ENCODE measurements at regions not wholly inside any gene's neighbourhood (a gene's known extent, or its start where the extent isn't known, plus 50 kb on each side); places are given as distances from the start of the nearest gene placed in this dataset.

GRCh38 chr16:65728652-65729051 lies 606.8 kb upstream of the CDH11 start:
- Histone ChIP-seq H3K23ac (ENCODE audit: low read depth, low read length) (no peak overlapping the region), H3K4me3 (ENCODE audit: insufficient read depth, low read depth, low read length) (no peak overlapping the region), H3K9ac (ENCODE audit: low read depth, low read length) (no peak overlapping the region), H3K27me3 (ENCODE audit: control insufficient read depth, insufficient read depth, low read length) (peaks cover 23% of the 10 kb centered on the region), H3K18ac (ENCODE audit: low read depth, low read length) (no peak overlapping the region), H4K8ac (ENCODE audit: low read depth in 2 of 2, low read length in 2 of 2) (no peak overlapping the region), H2BK120ac (ENCODE audit: low read depth, low read length) (no peak overlapping the region), H3K27ac (ENCODE audit: insufficient read depth, low read length) (no peak overlapping the region), H3K4me2 (ENCODE audit: low read depth, low read length) (no peak overlapping the region), H3K14ac (replicated peaks; ENCODE audit: low read depth, low read length) (no peak overlapping the region), H2BK15ac (ENCODE audit: low read depth, low read length) (no peak overlapping the region), H2BK20ac (ENCODE audit: low read depth, low read length) (no peak overlapping the region), H3K9me3 (ENCODE audit: control insufficient read depth, insufficient read depth, low read length) (peaks cover 7% of the 10 kb centered on the region), H2BK5ac (ENCODE audit: low read depth, low read length, poor library complexity, severe bottlenecking) (no peak overlapping the region), H4K91ac (ENCODE audit: insufficient read depth, low read depth, low read length) (no peak overlapping the region), H2AFZ (replicated peaks; ENCODE audit: low read length, poor library complexity) (no peak overlapping the region), H2AK5ac (ENCODE audit: low read depth, low read length) (no peak overlapping the region), H3K4ac (ENCODE audit: low read depth, low read length) (no peak overlapping the region), H3K4me1 (ENCODE audit: control insufficient read depth, insufficient read depth, low read length) (peaks cover 2% of the 10 kb centered on the region; the same call in 1 of the 2 replicates), H3K36me3 (ENCODE audit: control insufficient read depth, insufficient read depth, low read length) (no peaks in the 10 kb centered on the region), H3K56ac (ENCODE audit: extremely low read depth, insufficient read depth, low read length) (no peak overlapping the region), H4K5ac (ENCODE audit: low read depth, low read length) (no peak overlapping the region), H3K79me1 (ENCODE audit: low read depth in 1 of 2, low read length in 2 of 2) (no peaks in the 10 kb centered on the region), H4K20me1 (ENCODE audit: insufficient read depth, low read length) (no peaks in the 10 kb centered on the region), H2AK9ac (replicated peaks; ENCODE audit: low read depth, low read length, poor library complexity) (no peak overlapping the region), H3K9me1 (ENCODE audit: insufficient read depth, low read length) (no peaks in the 10 kb centered on the region)
- CTCF ChIA-PET = no interaction called here
- dilution Hi-C loops (cut with HindIII; ENCODE audit: low sequenced_read_pairs, unreplicated experiment) (no loop called here), intact Hi-C loops (cut with micrococcal nuclease) (no loop called here), in situ Hi-C loops (cut with MboI; ENCODE audit: low sequenced_read_pairs) (no loop called here)
- WGBS, 2 experiments (ENCODE audit: extremely low coverage in 2 of 2, insufficient read length in 1 of 2) = 83% methylated on average over 1 of the region's 2 CpGs; no CpG with 5 or more reads in 1 of the 2 experiments
- no peak for TF ChIP-seq MAFK (IDR thresholded peaks at IDR 0.05; ENCODE audit: low read depth, low read length)
- ATAC-seq (ENCODE audit: low read depth) (no peak), DNase-seq (no peak)
- POLR2A ChIA-PET (ENCODE audit: unreplicated experiment) = no interaction called here
- no TSS peak for BruUV-seq (replicated peaks)
